Right atrium auricular region (tissue), 2 donors: ENCODE measurements at regions not wholly inside any gene's neighbourhood (a gene's known extent, or its start where the extent isn't known, plus 50 kb on each side); places are given as distances from the start of the nearest gene placed in this dataset.

Source experiments
- DNase-seq: peaks from one replicate; pipeline ENCODE4 v3.0.0-alpha.2; 2019; ENCODE audit warnings: low spot score
- H3K27ac ChIP-seq, 2 donors: fragments of 200-600 bp; sonication (generic); 1 replicate in 1 of 2; 2 replicates in 1 of 2; pipeline ENCODE4 v1.5.1; 2016 to 2019
- H3K27me3 ChIP-seq, 2 donors: fragments of 200-600 bp; sonication (generic); one replicate each; pipeline versions ENCODE4 v1.5.1 to v1.6.0; 2017 to 2019
- H3K36me3 ChIP-seq: fragments of 200-600 bp; sonication (generic); one replicate; pipeline ENCODE4 v1.5.1; 2016
- H3K4me1 ChIP-seq, 2 donors: fragments of 200-600 bp; sonication (generic); one replicate each; pipeline versions ENCODE4 v1.5.1 to v1.6.0; 2017 to 2019
- H3K4me3 ChIP-seq, 2 donors: fragments of 200-600 bp; sonication (generic); 1 replicate in 1 of 2; 2 replicates in 1 of 2; pipeline ENCODE4 v1.5.1; 2017 to 2019; ENCODE audit warnings: mild to moderate bottlenecking in 1 of 2, moderate library complexity in 1 of 2
- H3K9me3 ChIP-seq, 2 donors: fragments of 200-600 bp; sonication (generic); one replicate each; pipeline ENCODE4 v1.5.1; 2019
- CTCF ChIP-seq, 2 donors: fragments of 200-600 bp; sonication (generic); IDR thresholded peaks; one replicate each; pipeline ENCODE4 v1.5.1; 2019; ENCODE audit warnings: antibody characterized with exemption in 2 of 2

GRCh38 chrX:20988804-20989203, 385.4 kb upstream of the CNKSR2 start:
- no peak for TF ChIP-seq CTCF (IDR thresholded peaks at IDR 0.05)
- Histone ChIP-seq H3K4me1 (no peaks in the 10 kb centered on the region), H3K36me3 (no peaks in the 10 kb centered on the region), H3K27ac (no peak overlapping the region), H3K27me3 (no peaks in the 10 kb centered on the region), H3K9me3 (no peaks in the 10 kb centered on the region), H3K4me3 (no peak overlapping the region)
- DNase-seq: no peak

- Histone ChIP-seq H3K4me1 (no peaks in the 10 kb centered on the region), H3K9me3 (no peaks in the 10 kb centered on the region), H3K27me3 (no peaks in the 10 kb centered on the region), H3K36me3 (no peaks in the 10 kb centered on the region), H3K27ac (no peak overlapping the region), H3K4me3 (no peak overlapping the region)
- no peak for DNase-seq
- TF ChIP-seq CTCF (IDR thresholded peaks at IDR 0.05): no peak
These were observed 386.1 kb upstream of the CNKSR2 start for GRCh38 chrX:20988118-20988517.

- Histone ChIP-seq H3K9me3 (no peaks in the 10 kb centered on the region), H3K36me3 (no peaks in the 10 kb centered on the region), H3K27ac (no peak overlapping the region), H3K27me3 (no peaks in the 10 kb centered on the region), H3K4me3 (no peak overlapping the region), H3K4me1 (no peaks in the 10 kb centered on the region)
- no peak for DNase-seq
- TF ChIP-seq CTCF (IDR thresholded peaks at IDR 0.05): no peak
These were observed 393.8 kb upstream of the CNKSR2 start for GRCh38 chrX:20980426-20980825.

- DNase-seq: no peak
- Histone ChIP-seq H3K27me3 (no peaks in the 10 kb centered on the region), H3K27ac (no peak overlapping the region), H3K36me3 (no peaks in the 10 kb centered on the region), H3K4me3 (no peak overlapping the region), H3K9me3 (no peaks in the 10 kb centered on the region), H3K4me1 (no peaks in the 10 kb centered on the region)
- TF ChIP-seq CTCF (IDR thresholded peaks at IDR 0.05): no peak
These were observed 399.9 kb upstream of the CNKSR2 start for GRCh38 chrX:20974326-20974725.

GRCh38 chrX:20973038-20973437, 401.2 kb upstream of the CNKSR2 start:
- TF ChIP-seq CTCF (IDR thresholded peaks at IDR 0.05): no peak
- DNase-seq: no peak
- no peaks in the 10 kb centered on the region for H3K27me3 ChIP-seq
- H3K27ac ChIP-seq: no peak overlapping the region
- no peak overlapping the region for H3K4me3 ChIP-seq
- H3K36me3 ChIP-seq: no peaks in the 10 kb centered on the region
- no peaks in the 10 kb centered on the region for H3K9me3 ChIP-seq
- no peaks in the 10 kb centered on the region for H3K4me1 ChIP-seq

- Histone ChIP-seq H3K27ac (no peak overlapping the region), H3K27me3 (no peaks in the 10 kb centered on the region), H3K9me3 (no peaks in the 10 kb centered on the region), H3K4me3 (no peak overlapping the region), H3K4me1 (no peaks in the 10 kb centered on the region), H3K36me3 (no peaks in the 10 kb centered on the region)
- TF ChIP-seq CTCF (IDR thresholded peaks at IDR 0.05): no peak
- no peak for DNase-seq
These were observed 403.0 kb upstream of the CNKSR2 start for GRCh38 chrX:20971250-20971649.
